ENCODE measurements at regions not wholly inside any gene's neighbourhood (a gene's known extent, or its start where the extent isn't known, plus 50 kb on each side); places are given as distances from the start of the nearest gene placed in this dataset.
"Not testable (repeated sequence)": the region's sequence is repeated elsewhere in the genome, so short reads cannot be mapped to it uniquely, and the experiment has no call there.

DNA sequence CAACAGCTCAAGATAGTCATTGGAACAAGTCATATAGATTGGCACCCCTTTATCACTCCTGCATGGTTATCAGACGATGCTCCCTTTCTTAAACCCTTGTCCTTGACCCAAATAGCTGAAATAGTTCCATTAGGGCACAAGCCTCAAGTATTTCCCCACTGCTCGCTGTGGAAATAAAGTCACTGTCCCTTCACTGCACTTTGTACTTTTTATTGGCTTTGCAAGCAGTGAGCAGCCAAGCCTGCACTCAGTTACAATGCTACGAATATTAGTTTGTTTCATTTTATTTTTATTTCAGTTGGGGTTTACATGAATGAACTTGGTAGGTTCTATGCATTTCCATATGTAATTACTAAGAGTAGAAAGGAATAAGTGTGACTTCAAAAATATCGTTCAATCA, 1176.4 kb downstream of the BRINP3 start:
- intact Hi-C loops (cut with micrococcal nuclease), result no loop called here
- ATAC-seq, result no peak

DNA sequence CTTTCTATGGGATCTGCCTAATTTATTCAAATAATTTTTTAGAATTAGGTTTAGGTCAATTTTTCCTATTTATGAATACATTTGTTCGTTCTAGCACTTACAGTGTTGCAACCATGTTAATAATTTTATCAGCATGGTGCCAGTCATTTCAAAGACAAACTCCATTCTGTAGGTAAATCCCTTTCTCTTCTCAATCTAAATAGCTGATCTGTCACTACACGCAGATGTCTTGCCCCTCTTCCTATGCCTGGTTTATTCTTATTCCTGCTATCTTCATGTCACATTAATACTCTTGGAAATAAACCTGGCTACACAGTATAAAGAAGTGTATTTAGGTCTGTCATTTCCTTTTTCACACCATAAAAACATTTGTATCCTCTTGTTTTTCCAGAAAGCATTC, 1172.4 kb downstream of the BRINP3 start:
- ATAC-seq (no peak), DNase-seq (no peak)
- intact Hi-C loops (cut with micrococcal nuclease), result no loop called here

More for the DNA sequence above, 1176.4 kb downstream of the BRINP3 start:
- no peak for DNase-seq

DNA sequence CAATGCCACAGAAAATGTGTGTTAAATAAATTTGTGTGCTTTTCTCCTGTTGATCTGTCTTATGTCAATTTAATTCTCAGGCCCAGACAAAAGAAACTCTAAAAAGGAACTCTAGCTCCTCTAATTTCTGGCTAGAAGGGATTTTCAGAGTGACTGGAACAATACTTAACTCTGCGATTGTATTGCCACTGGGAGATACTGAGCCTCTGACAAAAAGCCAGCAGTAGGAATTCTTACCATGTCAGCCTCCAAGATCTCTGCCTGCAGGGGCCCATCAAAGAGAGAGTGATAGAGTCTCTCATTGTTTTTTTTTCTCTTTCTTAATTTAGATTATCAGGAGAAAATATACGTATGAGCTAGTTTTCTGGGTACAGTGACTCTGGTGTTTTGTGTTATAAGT, 1165.7 kb downstream of the BRINP3 start:
- intact Hi-C loops (cut with micrococcal nuclease), result no loop called here
- DNase-seq (no peak), ATAC-seq (no peak)

DNA sequence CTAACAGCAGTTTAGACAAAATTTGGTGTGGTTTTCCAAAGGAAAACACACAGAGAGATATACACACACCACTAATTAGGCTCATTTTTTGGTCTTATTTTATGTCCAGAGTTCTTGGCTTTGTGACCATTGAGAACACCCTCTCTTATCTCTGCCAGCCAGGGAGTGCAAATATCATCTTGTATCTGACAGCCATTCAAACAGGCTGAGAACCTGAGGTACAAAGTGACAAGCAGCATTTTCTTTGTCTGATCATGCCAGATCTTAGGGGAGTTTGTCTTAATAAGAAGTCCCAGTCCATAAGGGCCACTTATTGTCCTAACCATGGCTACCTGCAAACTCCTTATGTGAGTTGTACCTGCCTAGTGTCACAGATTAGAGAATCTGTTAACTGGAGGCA, 1165.2 kb downstream of the BRINP3 start:
- no peak for DNase-seq
- ATAC-seq, result no peak
- intact Hi-C loops (cut with micrococcal nuclease), result no loop called here

DNA sequence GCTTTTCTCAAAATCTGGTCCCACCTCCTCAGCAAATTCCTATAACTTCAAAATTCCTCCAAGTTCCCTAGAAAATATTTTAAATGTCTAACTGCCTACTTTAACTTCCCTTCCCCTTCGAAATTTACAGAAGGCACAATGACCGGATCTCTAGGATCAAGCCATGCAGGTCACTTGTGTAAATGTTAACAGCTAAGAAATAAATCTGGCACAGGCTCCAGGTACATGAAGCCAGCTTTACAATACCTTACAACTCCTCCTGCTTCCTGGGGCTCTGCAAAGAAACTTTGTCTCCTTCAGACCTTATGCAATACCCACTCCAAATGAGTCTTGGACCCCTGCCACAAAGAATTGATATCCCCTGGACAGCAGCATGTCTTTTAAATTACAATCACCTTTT, 1164.2 kb downstream of the BRINP3 start:
- ATAC-seq (no peak), DNase-seq (no peak)
- intact Hi-C loops (cut with micrococcal nuclease), result no loop called here

DNA sequence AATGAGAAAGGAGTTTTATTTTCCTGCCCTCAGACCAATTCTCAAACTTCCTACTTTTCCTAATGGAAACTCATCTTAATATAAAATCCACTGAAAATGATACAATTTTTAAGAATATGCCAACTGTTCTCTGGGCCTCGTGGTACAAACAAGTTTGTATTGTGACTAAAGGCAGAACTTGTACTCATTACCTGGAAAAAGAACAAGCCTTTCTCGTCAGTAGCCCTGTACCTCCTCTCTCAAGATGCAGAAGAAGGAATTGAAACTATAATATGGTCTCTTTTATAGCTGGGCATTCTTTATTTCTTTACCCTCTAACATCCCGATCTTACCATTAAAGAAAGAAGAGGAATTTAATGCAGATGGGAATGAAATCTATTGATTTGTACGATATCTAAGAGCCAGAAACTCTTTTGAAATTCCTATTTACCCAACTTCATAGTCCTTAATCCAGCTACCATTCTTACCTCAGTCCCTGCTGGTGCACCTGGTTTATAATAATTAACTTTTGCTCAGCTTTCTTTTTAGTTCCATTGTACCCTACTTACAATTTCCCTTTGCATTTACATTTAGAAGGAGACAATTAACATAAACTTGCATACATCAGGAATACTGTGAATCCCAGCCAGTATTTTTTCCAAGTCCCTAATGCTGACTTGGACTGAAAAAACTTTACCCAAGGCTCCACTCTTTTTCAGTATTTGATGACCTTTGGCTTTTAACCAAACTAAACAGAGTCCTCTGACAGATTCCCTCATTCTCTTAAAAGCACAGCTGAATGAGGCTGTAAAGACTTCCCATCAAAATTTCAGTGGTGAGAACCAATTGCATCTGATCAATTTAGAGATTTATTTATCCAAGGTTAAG, 1162.4 kb downstream of the BRINP3 start:
- intact Hi-C loops (cut with micrococcal nuclease), result no loop called here
- ATAC-seq (no peak), DNase-seq (no peak)

DNA sequence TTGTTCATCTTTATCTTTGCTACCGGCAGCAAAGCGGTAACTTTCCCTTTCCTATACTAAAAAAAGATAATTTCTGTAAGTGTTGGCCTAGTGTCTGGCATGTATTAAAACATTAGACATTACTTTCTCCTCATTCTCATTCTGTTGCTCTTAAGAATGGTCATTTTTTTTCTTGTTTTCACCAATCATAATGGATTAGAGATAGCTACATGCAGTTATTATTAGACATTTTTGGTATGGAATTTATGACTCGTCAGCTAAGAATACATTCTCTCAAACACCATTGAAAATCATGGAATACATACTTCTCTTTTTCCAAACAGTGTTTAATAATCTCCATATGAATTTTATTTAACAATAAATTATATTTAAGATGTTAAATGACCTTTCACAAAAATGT, 1154.6 kb downstream of the BRINP3 start:
- ATAC-seq (no peak), DNase-seq (no peak)
- intact Hi-C loops (cut with micrococcal nuclease), result no loop called here

DNA sequence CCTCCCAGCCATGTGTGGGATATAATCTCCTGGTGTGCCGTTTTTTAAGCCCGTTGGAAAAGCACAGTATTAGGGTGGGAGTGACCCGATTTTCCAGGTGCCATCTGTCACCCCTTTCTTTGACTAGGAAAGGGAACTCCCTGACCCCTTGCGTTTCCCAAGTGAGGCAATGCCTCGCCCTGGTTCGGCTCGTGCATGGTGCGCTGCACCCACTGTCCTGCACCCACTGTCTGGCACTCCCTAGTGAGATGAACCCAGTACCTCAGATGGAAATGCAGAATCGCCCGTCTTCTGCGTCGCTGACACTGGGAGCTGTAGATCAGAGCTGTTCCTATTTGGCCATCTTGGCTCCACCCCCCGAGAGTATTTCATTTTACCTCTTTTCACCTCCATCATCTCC, 1146.6 kb downstream of the BRINP3 start:
- DNase-seq; ATAC-seq; intact Hi-C loops (cut with micrococcal nuclease): not testable (repeated sequence)

DNA sequence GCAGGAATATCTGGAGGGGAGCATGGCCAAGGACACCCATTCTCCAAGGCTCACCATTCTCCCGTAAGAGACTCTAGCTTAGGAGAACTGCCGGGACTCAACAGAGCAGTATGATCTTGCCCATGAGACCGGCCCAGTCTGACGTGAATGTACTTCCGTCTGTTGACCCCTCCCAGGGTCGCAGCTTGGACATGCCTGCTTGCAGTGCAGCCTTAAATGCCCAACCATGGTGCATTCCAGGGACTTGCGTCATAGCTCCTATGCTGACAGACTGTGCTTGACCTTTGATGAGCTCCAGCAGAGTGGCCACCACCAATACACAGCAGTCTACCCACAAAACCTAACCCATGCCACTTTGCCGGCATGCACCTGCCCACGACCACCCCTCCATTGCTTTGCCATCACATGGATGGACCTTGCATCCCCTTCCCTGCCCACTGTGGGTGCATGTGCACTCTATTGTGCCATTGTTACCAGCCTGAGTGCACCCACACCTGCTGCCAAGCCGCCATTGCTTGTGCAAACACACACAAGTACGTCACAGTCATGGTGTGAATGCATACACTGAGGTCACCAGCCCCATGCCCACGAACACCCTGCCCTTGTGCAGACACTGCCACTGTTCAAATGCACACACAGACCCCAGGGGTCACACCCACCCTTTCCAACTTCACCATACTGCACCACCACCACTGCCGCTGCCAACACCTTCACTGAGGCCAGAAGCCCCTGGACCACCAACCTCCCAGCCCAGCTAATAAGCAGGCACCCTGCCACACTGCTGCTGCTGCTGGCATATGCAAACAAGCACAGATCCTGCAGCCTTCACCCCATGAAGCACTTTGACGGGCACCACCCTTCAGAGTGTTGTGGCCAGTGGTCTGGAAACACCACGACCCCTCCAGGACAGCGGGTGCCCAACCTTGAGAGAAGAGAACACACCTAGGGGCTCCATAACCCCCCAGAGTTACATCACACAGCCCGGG, 1141.3 kb downstream of the BRINP3 start:
- DNase-seq (no peak), ATAC-seq (no peak)
- intact Hi-C loops (cut with micrococcal nuclease), result no loop called here

DNA sequence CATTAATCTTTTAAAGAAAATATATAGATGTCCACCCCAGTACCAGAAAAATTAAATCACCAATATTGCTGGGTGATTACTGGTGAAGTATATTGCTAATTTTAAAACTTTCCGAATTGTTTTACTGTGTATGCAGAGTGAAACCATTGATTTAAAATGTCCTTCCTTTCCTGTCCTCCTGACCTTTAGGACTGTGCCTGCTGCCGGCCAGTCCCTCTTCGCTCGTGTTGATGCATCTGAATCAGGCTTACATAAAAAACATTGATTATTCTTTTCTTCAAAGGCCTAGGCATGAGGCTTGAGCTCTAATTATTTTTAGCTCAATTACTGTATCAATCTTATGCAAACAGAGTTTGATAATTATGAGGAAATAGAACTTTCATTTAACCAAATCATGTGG, 1128.1 kb downstream of the BRINP3 start:
- ATAC-seq (no peak), DNase-seq (no peak)
- intact Hi-C loops (cut with micrococcal nuclease), result no loop called here

DNA sequence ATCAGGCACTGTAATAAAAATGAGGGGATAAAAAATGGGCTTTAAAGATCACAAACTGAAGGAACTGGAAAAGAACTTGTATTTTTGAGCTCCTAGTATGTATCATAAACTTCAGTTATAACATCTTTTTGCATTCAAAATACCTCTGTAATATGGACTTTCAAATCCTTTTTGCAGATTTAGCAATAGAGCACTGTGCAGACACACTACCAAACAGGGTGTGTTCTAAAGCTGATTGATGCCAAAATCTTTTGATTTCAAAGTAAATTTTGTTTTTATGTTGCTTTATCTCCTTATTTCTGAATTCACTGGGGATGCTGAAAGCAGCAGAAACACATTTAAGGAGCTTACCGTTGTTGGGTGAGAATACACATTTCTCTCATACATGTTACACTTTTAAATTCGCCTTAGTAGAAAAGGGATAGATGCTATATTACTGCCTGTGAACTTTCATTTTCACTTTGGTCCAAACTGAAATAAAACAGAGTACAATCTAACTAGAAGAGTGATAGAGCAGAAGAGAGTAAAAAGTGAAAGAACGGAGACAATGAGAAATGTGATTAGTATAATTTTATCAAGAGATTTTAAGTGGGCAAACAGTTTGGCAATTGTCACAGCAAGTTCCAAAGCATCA, 1126.6 kb downstream of the BRINP3 start:
- intact Hi-C loops (cut with micrococcal nuclease), result no loop called here
- no peak for ATAC-seq
- no peak for DNase-seq

DNA sequence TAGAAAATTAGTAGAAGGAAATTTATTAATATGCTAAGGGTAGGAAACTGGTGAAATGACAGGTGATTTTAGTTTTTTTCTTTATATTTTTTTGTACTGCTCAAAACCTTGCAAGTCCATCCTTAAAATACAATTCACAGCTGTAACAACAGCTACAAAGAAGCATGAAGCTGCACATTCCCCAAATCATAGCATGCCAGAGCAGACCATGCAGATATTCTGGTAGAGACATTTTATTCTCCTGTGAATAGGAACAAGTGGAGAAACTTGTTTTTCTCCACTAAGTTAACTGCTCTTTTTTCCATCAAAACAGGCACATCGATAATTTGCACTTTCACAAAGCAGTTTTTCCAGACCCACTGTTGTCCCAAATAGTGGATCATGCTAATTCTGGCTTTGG, 1125.7 kb downstream of the BRINP3 start:
- intact Hi-C loops (cut with micrococcal nuclease), result no loop called here

DNA sequence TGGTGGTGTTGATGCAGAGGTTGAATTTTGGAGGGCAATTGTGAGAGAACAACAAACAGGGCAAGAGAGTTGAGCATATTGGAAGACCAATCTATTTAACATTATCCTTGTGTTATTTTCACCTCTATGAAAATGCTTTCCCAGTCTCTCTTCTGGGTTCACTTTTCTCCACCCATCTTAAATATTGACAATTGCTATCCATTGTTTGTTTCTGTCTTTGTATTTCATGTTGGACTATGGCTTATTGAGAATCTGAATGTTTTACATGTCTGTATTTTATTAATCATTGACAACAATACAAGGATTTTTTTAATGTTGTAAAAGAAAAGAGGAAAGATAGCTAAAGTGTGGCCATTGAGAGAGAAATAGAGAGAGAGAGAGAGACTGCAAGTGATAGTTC, 1121.5 kb downstream of the BRINP3 start:
- intact Hi-C loops (cut with micrococcal nuclease), result no loop called here
- no peak for DNase-seq
- ATAC-seq, result no peak

More for the DNA sequence above, 1125.7 kb downstream of the BRINP3 start:
- ATAC-seq (no peak), DNase-seq (no peak)

DNA sequence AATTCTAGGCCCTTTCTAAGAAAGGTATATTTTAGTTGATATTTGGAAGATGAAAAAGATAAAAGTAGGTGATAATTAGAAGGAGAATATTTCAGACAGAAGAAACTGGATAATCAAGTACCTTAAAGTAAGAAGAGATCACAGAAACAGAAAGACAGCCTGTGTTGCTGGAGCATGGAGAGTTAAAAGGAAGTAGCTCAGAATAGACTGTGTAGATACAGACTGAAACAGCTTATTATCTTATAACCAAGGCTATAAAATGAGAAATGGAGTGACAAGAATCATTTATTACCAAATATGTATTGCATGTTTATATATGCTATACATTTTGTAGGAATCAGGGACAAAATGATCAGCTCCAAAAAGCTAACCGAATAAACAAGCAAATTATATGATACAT, 1120.3 kb downstream of the BRINP3 start:
- DNase-seq, result no peak
- ATAC-seq, result no peak
- intact Hi-C loops (cut with micrococcal nuclease), result no loop called here

DNA sequence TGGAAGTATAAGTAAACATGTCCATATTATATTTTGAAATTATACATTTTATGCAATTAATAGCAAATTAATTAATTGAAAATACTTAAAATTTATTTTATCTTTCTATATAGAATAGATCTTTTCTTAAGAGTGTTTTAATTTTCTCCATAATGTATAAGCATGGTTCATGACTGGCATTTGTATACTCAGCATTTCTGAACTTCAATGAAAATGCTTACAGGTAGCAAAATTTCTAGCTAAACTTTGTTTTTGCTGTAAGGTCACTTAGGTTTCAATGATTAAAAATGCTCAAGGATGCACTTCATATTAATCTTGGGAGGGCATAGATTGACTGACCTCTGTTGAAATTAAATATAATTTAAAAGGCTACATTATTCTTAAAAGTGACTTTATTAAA, 1108.1 kb downstream of the BRINP3 start:
- DNase-seq (no peak), ATAC-seq (no peak)
- intact Hi-C loops (cut with micrococcal nuclease), result no loop called here

DNA sequence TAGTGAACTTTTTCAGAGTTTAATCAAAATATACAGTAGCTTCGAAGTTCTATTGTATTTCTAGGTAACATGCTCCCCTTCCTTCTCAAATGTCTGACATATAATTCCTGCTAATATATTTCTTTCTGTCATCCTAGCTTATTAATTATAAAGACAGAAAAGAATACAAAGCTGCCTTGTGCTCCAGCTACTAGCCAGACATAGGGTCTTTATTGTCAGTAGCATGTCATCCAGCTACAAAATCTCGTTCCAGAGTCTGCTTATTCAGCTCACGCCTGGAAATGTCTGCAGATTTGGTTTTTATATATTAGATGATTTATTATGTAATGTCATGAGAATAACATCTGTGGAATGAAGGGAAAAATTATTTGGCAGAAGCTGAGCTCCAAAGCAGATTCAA, 1102.8 kb downstream of the BRINP3 start:
- intact Hi-C loops (cut with micrococcal nuclease), result no loop called here
- DNase-seq (no peak), ATAC-seq (no peak)

DNA sequence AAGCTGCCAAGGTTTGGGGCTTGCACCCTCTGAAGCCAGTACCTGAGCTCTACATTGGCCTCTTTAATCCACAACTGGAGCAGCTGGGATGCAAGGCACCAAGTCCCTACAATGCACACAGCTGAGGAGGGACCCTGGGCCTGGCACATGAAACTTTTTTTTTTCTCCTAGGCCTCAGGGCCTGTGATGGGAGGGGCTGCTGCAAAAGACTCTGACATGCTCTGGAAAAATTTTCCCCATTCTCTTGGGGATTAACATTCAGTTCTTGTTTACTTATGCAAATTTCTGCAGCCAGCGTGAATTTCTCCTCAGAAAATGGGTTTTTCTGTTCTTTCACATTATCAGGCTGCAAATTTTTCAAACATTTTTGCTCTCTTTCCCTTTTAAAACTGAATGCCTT, 1072.2 kb downstream of the BRINP3 start:
- intact Hi-C loops (cut with micrococcal nuclease), result no loop called here
- ATAC-seq (no peak), DNase-seq (no peak)

DNA sequence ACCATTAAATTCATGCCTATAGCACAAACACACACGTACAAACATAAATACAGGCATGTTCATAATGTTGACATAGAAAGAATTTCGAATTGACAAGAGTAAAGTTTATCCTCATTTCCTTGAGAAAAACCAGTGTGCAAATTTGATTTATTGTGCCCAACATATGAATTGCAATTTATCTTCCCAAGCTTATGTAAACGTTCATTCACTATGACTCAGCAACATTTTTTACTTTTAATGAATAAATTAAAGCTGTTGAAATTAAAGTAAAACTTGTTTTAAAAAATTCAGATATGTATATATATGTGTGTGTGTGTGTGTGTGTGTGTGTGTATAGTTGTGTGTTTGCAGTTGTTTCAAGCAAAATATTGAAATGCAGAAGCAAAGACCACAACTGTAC, 1067.9 kb downstream of the BRINP3 start:
- no peak for DNase-seq
- intact Hi-C loops (cut with micrococcal nuclease), result no loop called here
- no peak for ATAC-seq

DNA sequence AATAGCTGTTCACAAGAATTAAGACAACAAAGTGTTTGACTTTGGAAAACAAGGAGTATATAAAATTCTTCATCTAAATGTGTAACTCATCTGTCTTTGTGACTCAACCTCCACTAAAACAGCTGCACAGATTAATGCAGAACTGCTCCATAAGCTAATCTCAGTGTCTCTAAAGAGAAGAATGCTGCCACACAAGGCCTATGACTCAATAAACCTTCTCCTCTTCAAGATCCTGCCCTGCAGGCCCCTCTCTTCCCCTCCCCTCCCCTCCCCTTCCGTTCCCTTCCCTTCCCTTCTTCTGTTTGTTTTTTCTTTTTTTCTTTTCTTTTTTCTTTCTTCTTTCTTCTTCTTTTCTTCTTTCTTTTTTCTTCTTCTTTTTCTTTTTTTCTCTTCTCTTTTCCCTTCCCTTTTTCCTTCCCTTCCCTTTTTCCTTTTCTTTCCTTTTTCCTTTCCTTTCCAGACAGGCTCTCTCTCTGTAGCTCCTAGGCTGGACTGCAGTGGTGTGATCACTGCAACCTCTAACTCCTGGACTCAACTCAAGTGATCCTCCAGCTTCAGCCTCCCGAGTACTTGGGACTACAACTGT, 1052.8 kb downstream of the BRINP3 start:
- no peak for DNase-seq

More for the DNA sequence above, 1052.8 kb downstream of the BRINP3 start:
- no peak for ATAC-seq
- intact Hi-C loops (cut with micrococcal nuclease), result no loop called here
